Hepatocyte (in vitro differentiated cells): ENCODE measurements at regions not wholly inside any gene's neighbourhood (a gene's known extent, or its start where the extent isn't known, plus 50 kb on each side); places are given as distances from the start of the nearest gene placed in this dataset.

Experiments
- CTCF ChIP-seq: fragments of 200-600 bp; sonication (generic); IDR thresholded peaks from 2 replicates; pipeline ENCODE4 v1.5.1; 2016; ENCODE audit warnings: antibody characterized with exemption, mild to moderate bottlenecking; ENCODE audit not compliant: poor library complexity
- EZH2 ChIP-seq: fragments of 200-600 bp; sonication (generic); IDR thresholded peaks from 2 replicates; pipeline ENCODE4 v1.6.1; 2016; ENCODE audit warnings: antibody characterized with exemption, mild to moderate bottlenecking, borderline replicate concordance
- EZH2phosphoT487 ChIP-seq: fragments of 200-600 bp; sonication (generic); IDR thresholded peaks from one replicate; pipeline ENCODE4 v1.6.1; 2018; ENCODE audit warnings: antibody characterized with exemption, mild to moderate bottlenecking, low read depth, moderate library complexity; ENCODE audit not compliant: unreplicated experiment, severe bottlenecking

DNA sequence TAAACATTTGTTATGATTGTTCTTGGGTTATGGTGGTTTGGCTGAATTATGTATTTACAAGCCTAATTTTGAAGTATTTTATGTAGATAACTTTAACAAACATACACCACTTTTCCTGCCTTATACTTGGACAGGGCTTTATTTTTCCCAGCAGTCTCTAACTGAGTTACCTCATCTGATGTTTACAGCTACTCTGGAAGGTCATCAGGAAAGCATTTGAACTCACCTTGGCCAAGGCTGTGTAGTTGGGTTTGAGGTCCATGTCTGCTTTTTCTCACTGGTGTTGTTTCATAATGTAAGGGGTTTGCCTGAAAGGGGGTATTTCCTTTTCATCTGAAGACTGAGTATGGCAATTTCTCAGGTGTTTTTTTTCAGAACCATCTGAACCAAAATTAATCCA, 193.5 kb downstream of the RWDD3 start:
- no peak for TF ChIP-seq CTCF
- TF ChIP-seq EZH2 = no peak
- no peak for TF ChIP-seq EZH2phosphoT487
